ENCODE measurements at regions not wholly inside any gene's neighbourhood (a gene's known extent, or its start where the extent isn't known, plus 50 kb on each side); places are given as distances from the start of the nearest gene placed in this dataset.
A peak's percentile ranks its signal among the peaks of the same experiment; 100 is the strongest.
"Not testable (repeated sequence)": the region's sequence is repeated elsewhere in the genome, so short reads cannot be mapped to it uniquely, and the experiment has no call there.

DNA sequence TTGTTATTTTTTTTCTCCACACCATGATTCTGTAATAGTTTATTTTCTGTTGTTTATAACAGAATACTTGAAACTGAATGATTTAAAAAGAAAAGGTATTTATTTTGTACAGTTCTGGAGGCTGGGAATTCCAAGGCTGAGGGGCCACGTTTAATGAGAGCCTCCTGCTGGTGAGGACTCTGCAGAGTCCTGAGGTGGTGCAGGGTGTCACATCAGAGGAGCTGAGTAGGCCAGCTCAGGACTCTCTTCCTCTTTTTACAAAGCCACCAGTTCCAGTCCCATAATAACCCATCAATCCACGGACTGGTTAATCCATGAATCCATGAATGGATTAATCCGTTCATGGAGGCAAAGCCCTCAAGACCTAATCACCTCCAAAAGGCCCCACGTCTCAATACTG lies 71.6 kb downstream of the TFAP2A start:
- DNase-seq: no peak
- peaks cover 14% of the 10 kb centered on the region for H3K4me1 Mint-ChIP-seq (ENCODE audit: low read depth)
- TF ChIP-seq, protein P1, sequence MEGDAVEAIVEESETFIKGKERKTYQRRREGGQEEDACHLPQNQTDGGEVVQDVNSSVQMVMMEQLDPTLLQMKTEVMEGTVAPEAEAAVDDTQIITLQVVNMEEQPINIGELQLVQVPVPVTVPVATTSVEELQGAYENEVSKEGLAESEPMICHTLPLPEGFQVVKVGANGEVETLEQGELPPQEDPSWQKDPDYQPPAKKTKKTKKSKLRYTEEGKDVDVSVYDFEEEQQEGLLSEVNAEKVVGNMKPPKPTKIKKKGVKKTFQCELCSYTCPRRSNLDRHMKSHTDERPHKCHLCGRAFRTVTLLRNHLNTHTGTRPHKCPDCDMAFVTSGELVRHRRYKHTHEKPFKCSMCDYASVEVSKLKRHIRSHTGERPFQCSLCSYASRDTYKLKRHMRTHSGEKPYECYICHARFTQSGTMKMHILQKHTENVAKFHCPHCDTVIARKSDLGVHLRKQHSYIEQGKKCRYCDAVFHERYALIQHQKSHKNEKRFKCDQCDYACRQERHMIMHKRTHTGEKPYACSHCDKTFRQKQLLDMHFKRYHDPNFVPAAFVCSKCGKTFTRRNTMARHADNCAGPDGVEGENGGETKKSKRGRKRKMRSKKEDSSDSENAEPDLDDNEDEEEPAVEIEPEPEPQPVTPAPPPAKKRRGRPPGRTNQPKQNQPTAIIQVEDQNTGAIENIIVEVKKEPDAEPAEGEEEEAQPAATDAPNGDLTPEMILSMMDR (IDR thresholded peaks at IDR 0.05): peak; percentile 54
- H3K27ac Mint-ChIP-seq: no peak overlapping the region
- H3K36me3 Mint-ChIP-seq (ENCODE audit: low read depth): no peaks in the 10 kb centered on the region
- no peak overlapping the region for H3K4me3 Mint-ChIP-seq
- H3K27me3 Mint-ChIP-seq (ENCODE audit: insufficient read depth): no peaks in the 10 kb centered on the region; the same call in 1 of the 2 replicates
- H3K9me3 Mint-ChIP-seq: no peaks in the 10 kb centered on the region

DNA sequence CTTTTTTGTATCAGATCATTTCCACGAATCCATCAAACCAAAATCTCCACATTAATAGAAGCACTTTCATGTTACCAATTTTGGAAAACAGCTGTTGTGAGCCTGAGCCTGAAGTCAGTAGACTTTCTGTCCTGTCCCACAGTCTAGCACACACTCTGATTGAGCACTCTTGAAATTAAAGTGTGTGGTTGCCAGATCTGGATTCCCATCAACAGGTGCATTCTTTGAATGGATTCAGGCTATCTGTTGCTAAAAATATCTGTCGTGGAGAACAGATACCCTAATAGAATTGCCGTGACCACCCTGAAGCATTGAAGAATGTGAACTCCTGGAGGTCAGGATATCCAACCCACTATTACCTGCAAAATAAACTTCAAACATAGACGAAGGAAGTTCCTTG lies 73.3 kb downstream of the TFAP2A start:
- Mint-ChIP-seq H3K36me3 (ENCODE audit: low read depth) (no peaks in the 10 kb centered on the region), H3K27me3 (ENCODE audit: insufficient read depth) (peaks cover under 1% of the 10 kb centered on the region), H3K4me3 (no peak overlapping the region), H3K9me3 (no peaks in the 10 kb centered on the region), H3K4me1 (ENCODE audit: low read depth) (no peaks in the 10 kb centered on the region), H3K27ac (no peak overlapping the region)
- TF ChIP-seq, protein P1 (IDR thresholded peaks at IDR 0.05): no peak
- DNase-seq: no peak

DNA sequence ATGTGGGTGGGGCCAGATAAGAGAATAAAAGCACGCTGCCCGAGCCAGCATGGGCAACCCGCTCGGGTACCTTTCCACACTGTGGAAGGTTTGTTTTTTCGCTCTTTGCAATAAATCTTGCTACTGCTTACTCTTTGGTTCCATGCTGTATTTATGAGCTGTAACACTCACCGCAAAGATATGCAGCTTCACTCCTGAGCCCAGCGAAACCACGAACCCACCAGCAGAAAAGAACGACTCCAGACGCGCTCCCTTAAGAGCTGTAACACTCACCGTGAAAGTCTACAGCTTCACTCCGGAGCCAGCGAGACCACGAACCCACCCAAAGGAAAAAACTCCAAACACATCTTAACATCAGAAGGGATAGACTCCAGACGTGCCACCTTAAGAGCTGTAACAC lies 76.7 kb downstream of the TFAP2A start:
- Mint-ChIP-seq H3K27me3 (ENCODE audit: insufficient read depth) (peaks cover 2% of the 10 kb centered on the region), H3K27ac (no peak overlapping the region), H3K4me1 (ENCODE audit: low read depth) (no peaks in the 10 kb centered on the region), H3K4me3 (no peak overlapping the region), H3K36me3 (ENCODE audit: low read depth) (no peaks in the 10 kb centered on the region), H3K9me3 (no peaks in the 10 kb centered on the region)
- no peak for DNase-seq
- TF ChIP-seq, protein P1 (IDR thresholded peaks at IDR 0.05): no peak

DNA sequence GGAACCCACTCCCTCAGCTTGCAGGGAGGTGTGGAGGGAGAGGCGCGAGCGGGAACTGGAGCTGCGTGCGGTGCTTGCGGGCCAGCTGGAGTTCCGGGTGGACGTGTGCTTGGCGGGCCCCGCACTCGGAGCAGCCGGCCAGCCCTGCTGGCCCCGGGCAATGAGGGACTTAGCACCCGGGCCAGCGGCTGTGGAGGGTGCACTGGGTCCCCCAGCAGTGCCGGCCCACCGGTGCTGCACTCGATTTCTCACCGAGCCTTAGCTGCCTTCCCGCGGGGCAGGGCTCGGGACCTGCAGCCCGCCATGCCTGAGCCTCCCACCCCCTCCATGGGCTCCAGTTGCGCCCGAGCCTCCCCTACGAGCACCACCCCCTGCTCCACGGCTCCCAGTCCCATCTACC lies 77.5 kb downstream of the TFAP2A start:
- not testable (repeated sequence) for H3K9me3 Mint-ChIP-seq, H3K27ac Mint-ChIP-seq

DNA sequence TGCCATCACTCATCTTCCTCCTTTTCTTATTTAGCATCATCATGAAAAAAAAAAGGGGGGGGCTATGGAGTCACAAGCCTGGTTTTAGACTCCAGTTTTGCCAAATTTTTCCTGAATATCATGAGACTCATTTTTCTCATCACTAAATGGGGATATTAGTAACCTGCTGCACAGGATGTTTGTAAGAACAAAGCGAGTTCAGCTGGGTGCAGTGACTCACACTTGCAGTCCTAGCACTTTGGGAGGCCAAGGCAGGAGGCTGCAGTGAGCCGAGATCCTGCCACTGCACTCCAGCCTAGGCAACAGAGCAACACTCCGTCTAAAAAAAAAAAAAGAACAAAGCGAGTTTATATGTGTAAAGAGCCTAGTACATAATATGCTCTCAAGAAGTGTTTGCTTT lies 82.8 kb downstream of the TFAP2A start:
- no peak overlapping the region for H3K4me3 Mint-ChIP-seq
- H3K4me1 Mint-ChIP-seq (ENCODE audit: low read depth): peaks cover 10% of the 10 kb centered on the region
- peaks cover 2% of the 10 kb centered on the region for H3K27me3 Mint-ChIP-seq (ENCODE audit: insufficient read depth)
- TF ChIP-seq, protein P1 (IDR thresholded peaks at IDR 0.05): no peak
- DNase-seq: no peak
- no peaks in the 10 kb centered on the region for H3K36me3 Mint-ChIP-seq (ENCODE audit: low read depth)
- H3K9me3 Mint-ChIP-seq: no peaks in the 10 kb centered on the region
- H3K27ac Mint-ChIP-seq: no peak overlapping the region

More for the DNA sequence above, 77.5 kb downstream of the TFAP2A start:
- not testable (repeated sequence) for H3K4me3 Mint-ChIP-seq; H3K27me3 Mint-ChIP-seq (ENCODE audit: insufficient read depth); H3K36me3 Mint-ChIP-seq (ENCODE audit: low read depth); H3K4me1 Mint-ChIP-seq (ENCODE audit: low read depth); DNase-seq

DNA sequence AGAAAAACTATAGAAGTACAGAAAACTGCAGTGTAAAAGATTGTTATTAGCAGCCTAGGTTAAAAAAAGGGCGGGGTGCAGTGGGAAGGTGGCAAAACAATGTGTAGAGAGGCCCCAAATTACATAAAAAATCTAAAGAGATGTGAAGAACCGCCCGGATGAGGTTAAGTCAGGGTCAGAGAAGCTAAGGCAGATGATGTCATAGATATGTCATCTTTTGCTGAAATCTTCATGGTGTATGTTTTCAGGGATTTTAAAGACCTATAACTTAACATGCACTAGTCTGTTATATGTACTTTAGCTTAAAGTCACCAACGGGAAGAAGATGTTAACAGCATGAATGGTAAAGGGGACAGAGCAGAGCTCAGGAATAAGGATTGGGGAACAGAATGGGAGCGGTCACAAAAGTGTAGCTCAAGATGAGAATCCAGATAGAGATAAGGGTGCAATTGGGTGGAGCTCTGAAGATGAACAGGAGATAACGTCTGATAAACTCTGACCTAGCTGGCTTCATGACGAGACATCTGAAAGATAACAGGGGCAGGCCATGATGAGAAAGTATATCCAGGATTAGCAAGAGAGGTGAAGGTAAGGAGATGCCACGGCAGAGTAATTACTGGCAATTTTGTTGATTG lies 83.4 kb downstream of the TFAP2A start:
- H3K4me1 Mint-ChIP-seq (ENCODE audit: low read depth): peaks cover 10% of the 10 kb centered on the region
- H3K36me3 Mint-ChIP-seq (ENCODE audit: low read depth): no peaks in the 10 kb centered on the region
- H3K4me3 Mint-ChIP-seq: no peak overlapping the region
- no peaks in the 10 kb centered on the region for H3K9me3 Mint-ChIP-seq
- H3K27me3 Mint-ChIP-seq (ENCODE audit: insufficient read depth): peaks cover under 1% of the 10 kb centered on the region
- no peak overlapping the region for H3K27ac Mint-ChIP-seq
- TF ChIP-seq, protein P1 (IDR thresholded peaks at IDR 0.05): no peak
- no peak for DNase-seq

Measured in HFFc6 (cell line).